Esophagus mucosa (tissue), 1 donor: ENCODE measurements at regions not wholly inside any gene's neighbourhood (a gene's known extent, or its start where the extent isn't known, plus 50 kb on each side); places are given as distances from the start of the nearest gene placed in this dataset.
A peak's percentile ranks its signal among the peaks of the same experiment; 100 is the strongest.
"Not testable (repeated sequence)": the region's sequence is repeated elsewhere in the genome, so short reads cannot be mapped to it uniquely, and the experiment has no call there.

Source experiments
- ATAC-seq: fragments of 200-7000 bp; cut with Tn5 transposase; one replicate; pipeline ENCODE4 v1.9.1; 2020
- donor health status: DM: yes; HTN: yes; CAD: no.

- ATAC-seq = no peak
These were observed 653.6 kb downstream of the NSUN3 start for GRCh38 chr3:94716326-94717018.

GRCh38 chr3:94734206-94734605, 671.3 kb downstream of the NSUN3 start:
- ATAC-seq = no peak

DNA sequence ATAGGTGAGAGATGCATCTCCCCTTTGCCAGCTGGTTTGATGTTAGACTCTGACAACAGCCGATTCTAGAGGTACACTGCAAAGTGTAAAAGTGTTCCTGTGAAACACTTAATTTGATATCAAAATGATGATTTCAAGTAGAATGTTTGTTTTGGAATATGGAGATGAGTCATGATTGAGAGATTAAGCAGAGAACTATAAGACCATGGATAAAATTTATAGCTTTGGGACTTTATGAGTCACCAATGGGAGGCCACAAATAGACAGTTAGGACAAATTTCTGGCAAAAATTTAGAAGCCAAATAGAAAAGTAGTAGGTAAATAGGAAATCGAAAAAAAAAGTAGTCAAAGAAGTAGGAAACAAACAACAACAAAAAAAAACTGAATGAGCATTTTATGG, 672.5 kb downstream of the NSUN3 start:
- ATAC-seq = no peak

- ATAC-seq = no peak
These were observed 674.3 kb downstream of the NSUN3 start for GRCh38 chr3:94737116-94737515.

- ATAC-seq = no peak
These were observed 676.6 kb downstream of the NSUN3 start for GRCh38 chr3:94739420-94739819.

DNA sequence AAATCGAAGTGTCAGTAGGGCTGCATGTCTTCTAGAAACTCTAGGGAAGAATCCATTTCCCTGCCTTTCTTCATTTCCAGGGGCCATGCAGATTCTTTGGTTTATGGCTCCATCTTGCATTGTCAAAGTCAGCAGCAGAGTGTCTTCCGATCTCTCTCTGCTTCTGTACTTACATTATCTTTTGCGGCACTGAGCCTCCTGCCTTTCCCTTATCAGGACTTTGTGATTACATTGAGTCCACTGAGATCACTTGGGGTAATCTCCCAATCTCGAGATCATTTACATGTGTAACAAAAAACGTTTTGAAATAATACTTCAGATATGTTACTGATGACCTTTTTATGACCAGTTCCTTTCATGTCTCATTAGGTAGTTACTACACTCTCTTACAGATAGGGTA, 695.9 kb downstream of the NSUN3 start:
- no peak for ATAC-seq

- no peak for ATAC-seq
These were observed 709.5 kb downstream of the NSUN3 start for GRCh38 chr3:94772402-94772801.

DNA sequence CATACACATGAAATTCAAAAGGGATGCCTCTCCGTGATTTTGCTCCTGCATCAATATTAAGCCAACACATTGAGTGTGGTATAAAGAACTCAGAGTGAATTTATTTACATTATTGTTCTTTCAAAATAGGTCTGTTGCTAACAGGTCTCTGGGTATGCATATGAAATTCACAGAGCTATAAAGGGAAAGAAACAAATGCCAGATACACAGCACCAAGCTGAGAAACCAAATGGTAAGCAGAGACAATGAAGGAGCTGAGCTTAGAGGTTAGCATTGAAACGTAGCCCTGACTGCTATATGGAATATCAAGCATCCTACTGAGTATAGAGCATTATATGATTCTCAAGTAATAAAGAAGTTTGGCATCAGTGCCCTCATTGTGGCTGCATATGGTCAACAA, 712.9 kb downstream of the NSUN3 start:
- no peak for ATAC-seq

DNA sequence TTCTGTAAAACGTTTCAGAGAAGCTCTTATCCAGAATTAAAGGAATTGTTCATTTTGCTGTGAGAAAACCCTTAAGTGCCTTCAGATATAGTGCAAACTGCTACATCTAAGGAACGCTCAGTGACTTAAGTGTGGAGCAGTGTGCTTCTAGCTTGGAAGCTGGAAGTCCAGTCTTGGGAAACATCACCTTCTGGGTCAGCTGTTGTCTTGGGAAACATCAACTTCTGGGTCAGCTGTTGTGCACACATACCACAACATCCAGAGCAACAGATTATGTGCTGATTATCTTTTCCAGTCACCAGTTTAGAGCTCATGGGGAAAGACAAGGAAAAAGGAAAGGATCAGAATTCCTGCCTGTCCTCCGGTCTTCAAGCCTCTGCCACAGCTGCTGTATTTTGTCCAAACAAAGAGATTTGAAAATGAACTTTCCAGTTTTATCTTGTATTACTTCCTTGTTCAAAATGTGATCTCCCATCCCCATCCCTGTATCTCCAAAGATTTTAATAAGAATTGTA, 713.6 kb downstream of the NSUN3 start:
- no peak for ATAC-seq

- no peak for ATAC-seq
These were observed 715.4 kb downstream of the NSUN3 start for GRCh38 chr3:94778289-94778688.

GRCh38 chr3:94778814-94779494, 716.1 kb downstream of the NSUN3 start:
- no peak for ATAC-seq

GRCh38 chr3:94779699-94780098, 716.8 kb downstream of the NSUN3 start:
- ATAC-seq = no peak

DNA sequence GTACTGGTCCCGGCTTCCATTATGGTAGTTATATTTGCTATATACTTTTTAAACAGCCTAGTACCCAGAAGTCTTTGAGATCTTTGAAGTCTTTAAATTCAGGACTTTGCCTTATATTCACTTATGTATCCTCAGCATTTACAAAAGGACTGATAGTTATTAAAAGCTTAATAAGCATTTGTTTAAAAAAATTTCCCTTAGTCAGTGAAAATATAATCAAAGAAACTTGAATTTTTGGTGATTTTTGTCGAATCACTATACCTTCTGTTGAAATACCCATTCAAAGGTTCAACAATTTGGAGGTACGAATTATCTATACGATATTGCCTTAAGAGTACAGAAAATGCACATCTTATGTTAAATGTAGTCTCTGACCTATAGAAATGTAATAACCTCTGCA, 721.4 kb downstream of the NSUN3 start:
- no peak for ATAC-seq

DNA sequence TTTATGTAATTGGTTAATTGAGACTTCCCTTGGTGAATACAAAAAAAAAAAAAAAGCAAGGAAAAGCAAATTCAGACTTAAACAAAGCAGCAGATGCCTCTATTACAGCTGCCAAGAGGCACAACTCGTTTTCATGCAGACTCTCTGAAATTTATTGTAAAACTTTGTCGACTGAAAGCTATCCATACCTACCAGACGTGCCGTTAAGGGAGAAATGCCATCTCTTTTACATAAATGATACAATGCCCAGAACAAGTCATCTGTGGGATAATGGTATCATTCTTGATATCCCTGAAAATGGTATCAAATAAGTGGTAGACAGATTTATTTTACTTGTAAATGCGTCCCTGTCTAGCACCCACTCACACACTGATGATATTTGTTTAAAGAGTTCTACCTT, 724.2 kb downstream of the NSUN3 start:
- ATAC-seq = no peak

GRCh38 chr3:94787734-94788270, 724.9 kb downstream of the NSUN3 start:
- ATAC-seq = no peak

DNA sequence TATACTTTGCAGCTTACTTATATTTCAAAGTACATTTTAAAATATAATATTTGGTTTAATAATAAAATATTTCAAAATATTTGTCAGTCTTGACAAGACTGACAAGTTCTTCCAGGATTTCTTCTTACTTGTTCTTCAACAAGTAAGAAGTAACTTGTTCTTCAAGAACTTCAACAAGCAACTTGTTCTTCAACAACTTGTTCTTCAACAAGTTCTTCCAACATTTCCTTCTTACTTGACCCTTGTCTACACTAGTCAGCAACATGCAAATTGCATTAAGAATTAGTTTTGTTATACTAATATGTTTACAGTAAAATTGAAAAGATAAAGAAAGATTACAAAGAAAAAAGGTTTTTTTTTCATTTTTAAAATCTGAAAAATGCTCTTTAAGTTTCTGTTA, 731.7 kb downstream of the NSUN3 start:
- ATAC-seq = peak; percentile 51

DNA sequence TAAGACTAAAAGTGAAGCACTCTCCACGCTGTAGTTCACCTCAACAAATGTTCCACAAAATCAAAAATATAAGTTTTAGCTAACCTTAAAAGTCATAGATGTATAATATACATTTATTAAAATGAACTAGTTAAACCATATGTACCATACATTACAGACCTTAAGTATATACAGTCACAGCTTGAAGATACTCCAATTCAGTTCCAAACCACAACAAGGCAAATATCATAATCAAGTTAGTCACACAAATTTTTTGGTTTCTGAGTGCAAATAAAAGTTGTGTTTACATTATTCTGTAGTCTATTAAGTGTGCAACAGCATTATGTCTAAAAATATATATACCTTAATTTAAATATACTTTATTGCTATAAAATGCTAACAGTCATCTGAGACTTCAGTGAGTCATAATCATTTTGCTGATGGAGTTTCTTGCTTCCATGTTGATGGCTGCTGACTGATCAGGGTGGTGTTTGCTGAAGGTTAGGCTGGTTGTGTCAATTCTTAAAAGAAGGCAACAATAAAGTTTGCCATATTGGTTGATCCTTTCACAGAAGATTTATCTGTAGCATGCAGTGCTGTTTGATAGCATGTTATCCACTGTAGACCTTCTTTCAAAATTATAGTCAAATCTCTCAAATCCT, 736.7 kb downstream of the NSUN3 start:
- no peak for ATAC-seq

- ATAC-seq = no peak
These were observed 749.0 kb downstream of the NSUN3 start for GRCh38 chr3:94811836-94812235.

GRCh38 chr3:94821241-94821640, 758.4 kb downstream of the NSUN3 start:
- no peak for ATAC-seq

- ATAC-seq = no peak
These were observed 759.4 kb downstream of the NSUN3 start for GRCh38 chr3:94822298-94822697.

GRCh38 chr3:94846251-94846650, 783.4 kb downstream of the NSUN3 start:
- not testable (repeated sequence) for ATAC-seq

DNA sequence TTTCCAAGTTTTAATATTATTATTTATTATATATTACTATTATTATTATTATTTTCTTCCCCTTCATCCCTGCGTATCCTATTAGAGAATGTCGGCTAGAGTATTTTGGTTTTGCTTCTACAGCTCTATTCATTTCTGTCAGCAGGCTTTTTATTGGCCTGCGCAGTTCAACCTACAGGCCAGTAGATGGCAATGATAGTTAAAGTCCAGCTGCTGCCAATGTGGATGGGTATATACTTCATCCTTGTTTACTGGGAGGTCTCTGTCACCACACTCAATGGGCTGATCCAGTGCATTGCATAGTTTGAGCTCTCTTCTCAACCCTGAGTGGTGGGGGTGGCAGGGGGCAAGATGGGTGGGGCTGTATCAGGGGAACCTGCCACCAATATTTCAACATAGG, 799.8 kb downstream of the NSUN3 start:
- no peak for ATAC-seq

DNA sequence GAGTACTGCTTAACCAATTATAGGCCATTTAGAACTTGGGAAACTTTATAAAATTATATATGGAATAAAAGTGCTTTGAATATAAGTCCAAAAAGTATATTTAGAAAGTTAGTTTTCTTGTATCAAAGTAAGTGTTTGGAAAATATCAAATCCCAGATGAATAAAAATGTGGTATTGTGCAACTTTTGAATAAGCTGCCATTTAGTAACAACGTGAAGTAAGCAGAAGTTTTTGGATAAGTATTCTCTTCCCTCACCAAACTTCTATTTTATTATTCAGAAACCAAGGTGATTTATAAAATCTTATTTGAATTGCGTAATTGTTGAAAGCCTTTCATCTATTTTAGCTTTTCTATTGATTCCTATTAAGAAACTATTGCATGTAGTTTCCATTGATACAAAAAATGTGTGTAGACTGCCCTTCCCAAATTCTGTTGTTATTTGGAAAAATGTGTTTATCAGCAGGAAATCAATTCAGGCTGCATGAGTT, 806.2 kb downstream of the NSUN3 start:
- ATAC-seq = no peak
